Activated T-helper 17 cell treated with anti-CD3 and anti-CD28 coated beads, Interleukin-2, amount 50 U/mL, for 72 hours (primary cell): ENCODE measurements at regions not wholly inside any gene's neighbourhood (a gene's known extent, or its start where the extent isn't known, plus 50 kb on each side); places are given as distances from the start of the nearest gene placed in this dataset.

ENCODE experiments used
- ATAC-seq: fragments of 150-1000 bp; cut with Tn5 transposase; replicated peaks from 2 replicates; pipeline ENCODE4 v1.10.0; 2021; ENCODE audit warnings: mild to moderate bottlenecking, moderate library complexity
- H3K27ac Mint-ChIP-seq: one replicate; pipeline ENCODE4 v1.8.0; 2022; ENCODE audit warnings: mixed read lengths
- H3K27me3 Mint-ChIP-seq: one replicate; pipeline ENCODE4 v1.8.0; 2022; ENCODE audit warnings: mixed read lengths
- H3K36me3 Mint-ChIP-seq: one replicate; pipeline ENCODE4 v1.8.0; 2022; ENCODE audit warnings: low read depth, mild to moderate bottlenecking, mixed read lengths
- H3K4me1 Mint-ChIP-seq: one replicate; pipeline ENCODE4 v1.8.0; 2022; ENCODE audit warnings: mixed read lengths
- H3K4me3 Mint-ChIP-seq: one replicate; pipeline ENCODE4 v1.8.0; 2022; ENCODE audit warnings: mild to moderate bottlenecking, mixed read lengths
- H3K9me3 Mint-ChIP-seq: one replicate; pipeline ENCODE4 v1.8.0; 2022; ENCODE audit warnings: mixed read lengths

- H3K27ac Mint-ChIP-seq: no peak overlapping the region
- no peak for ATAC-seq
- no peaks in the 10 kb centered on the region for H3K9me3 Mint-ChIP-seq
- no peak overlapping the region for H3K4me3 Mint-ChIP-seq
- H3K4me1 Mint-ChIP-seq: no peaks in the 10 kb centered on the region
- H3K27me3 Mint-ChIP-seq: peaks cover 12% of the 10 kb centered on the region
- no peaks in the 10 kb centered on the region for H3K36me3 Mint-ChIP-seq
Observed at GRCh38 chr16:82460766-82461165, 166.0 kb upstream of the CDH13 start.

- H3K27ac Mint-ChIP-seq: no peak overlapping the region
- H3K9me3 Mint-ChIP-seq: no peaks in the 10 kb centered on the region
- H3K4me3 Mint-ChIP-seq: no peak overlapping the region
- no peak for ATAC-seq
- no peaks in the 10 kb centered on the region for H3K4me1 Mint-ChIP-seq
- H3K27me3 Mint-ChIP-seq: peaks cover 9% of the 10 kb centered on the region
- H3K36me3 Mint-ChIP-seq: no peaks in the 10 kb centered on the region
Observed at GRCh38 chr16:82459580-82460256, 167.1 kb upstream of the CDH13 start.

- H3K9me3 Mint-ChIP-seq: no peaks in the 10 kb centered on the region
- H3K36me3 Mint-ChIP-seq: no peaks in the 10 kb centered on the region
- peaks cover 9% of the 10 kb centered on the region for H3K27me3 Mint-ChIP-seq
- H3K27ac Mint-ChIP-seq: no peak overlapping the region
- peak; percentile 61 for ATAC-seq
- H3K4me1 Mint-ChIP-seq: no peaks in the 10 kb centered on the region
- no peak overlapping the region for H3K4me3 Mint-ChIP-seq
Observed at GRCh38 chr16:82456683-82457082, 170.1 kb upstream of the CDH13 start.

DNA sequence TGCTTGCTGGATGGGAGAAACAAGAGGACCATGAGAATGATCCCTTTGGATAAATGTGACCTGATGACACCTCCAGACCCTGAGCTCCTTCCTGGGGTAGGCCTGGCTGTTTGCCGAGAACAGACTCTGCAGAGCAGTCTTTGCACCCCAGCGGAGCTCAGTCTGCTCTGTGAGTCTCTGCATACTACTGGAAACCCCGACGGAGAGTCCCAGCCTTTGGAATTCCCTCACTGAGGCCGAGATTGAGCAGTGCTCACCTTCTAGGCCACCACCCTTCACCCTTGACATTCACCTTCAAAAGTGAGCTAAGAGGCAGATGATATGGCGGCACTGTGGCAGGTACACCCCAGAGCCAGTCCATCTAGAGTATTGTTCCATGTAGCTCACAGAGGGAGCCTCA, 172.2 kb upstream of the CDH13 start:
- ATAC-seq: no peak
- Mint-ChIP-seq H3K9me3 (no peaks in the 10 kb centered on the region), H3K27me3 (peaks cover 9% of the 10 kb centered on the region), H3K4me1 (no peaks in the 10 kb centered on the region), H3K27ac (no peak overlapping the region), H3K36me3 (no peaks in the 10 kb centered on the region), H3K4me3 (no peak overlapping the region)

- no peak overlapping the region for H3K4me3 Mint-ChIP-seq
- H3K27ac Mint-ChIP-seq: no peak overlapping the region
- H3K4me1 Mint-ChIP-seq: no peaks in the 10 kb centered on the region
- peaks cover 9% of the 10 kb centered on the region for H3K27me3 Mint-ChIP-seq
- H3K36me3 Mint-ChIP-seq: no peaks in the 10 kb centered on the region
- no peaks in the 10 kb centered on the region for H3K9me3 Mint-ChIP-seq
- no peak for ATAC-seq
Observed at GRCh38 chr16:82454152-82454551, 172.6 kb upstream of the CDH13 start.

DNA sequence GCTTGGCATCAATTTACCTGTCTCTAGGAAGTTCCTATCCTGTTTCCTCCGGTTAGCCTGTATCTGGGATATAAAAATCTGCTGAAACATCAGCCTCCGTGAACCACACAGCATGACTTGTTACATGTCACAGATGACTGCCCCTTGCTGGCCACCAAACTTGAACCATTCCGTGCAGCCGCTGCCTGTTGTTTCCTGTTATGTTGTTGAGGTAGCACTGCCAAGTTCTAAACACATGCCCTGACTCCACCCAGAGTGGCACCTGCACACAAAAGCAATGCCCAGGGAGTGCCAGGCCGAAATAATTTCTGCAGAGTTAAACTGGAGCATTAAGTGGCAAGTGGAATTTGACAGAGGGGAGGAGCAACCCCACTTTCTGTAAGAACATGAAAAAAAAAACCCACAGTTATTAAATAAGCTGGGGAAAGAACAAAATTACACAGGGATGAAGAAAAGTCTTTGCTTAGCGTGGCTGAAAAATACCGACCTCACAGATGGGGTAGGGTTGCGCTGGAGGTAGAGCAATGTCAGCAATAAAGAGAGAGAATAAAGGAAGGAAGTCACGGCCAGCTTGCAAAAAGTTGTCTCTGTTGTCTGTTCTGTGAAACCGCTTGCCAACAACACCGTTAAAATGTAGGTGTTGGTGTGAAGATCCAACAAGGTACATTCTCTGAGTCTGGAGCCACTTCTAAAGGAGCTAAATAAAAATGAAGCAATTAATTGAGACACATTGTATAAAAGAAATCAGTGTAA, 174.6 kb upstream of the CDH13 start:
- Mint-ChIP-seq H3K4me3 (no peak overlapping the region), H3K27ac (no peak overlapping the region), H3K27me3 (peaks cover 5% of the 10 kb centered on the region), H3K4me1 (no peaks in the 10 kb centered on the region), H3K36me3 (no peaks in the 10 kb centered on the region), H3K9me3 (no peaks in the 10 kb centered on the region)
- no peak for ATAC-seq

DNA sequence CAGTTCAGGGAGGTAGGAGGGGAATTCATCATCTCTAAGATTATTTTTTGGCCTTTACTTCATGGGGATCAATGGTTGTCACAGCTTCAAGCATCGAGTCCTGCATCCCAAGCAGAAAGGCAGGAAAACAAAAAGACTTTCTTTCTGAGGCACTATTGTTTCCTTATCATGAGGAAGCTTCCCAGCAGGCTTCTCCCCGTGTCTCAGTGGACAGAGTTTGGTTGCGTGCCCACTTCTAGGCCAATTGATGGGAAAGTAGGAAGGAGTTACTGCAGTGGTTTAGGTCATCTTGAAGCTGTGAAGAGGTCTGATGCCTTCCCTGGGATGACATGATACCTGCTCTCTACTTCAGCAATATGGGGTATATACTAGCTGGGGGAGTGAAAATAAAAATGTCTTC, 175.3 kb upstream of the CDH13 start:
- peaks cover 1% of the 10 kb centered on the region for H3K27me3 Mint-ChIP-seq
- no peaks in the 10 kb centered on the region for H3K4me1 Mint-ChIP-seq
- H3K4me3 Mint-ChIP-seq: no peak overlapping the region
- ATAC-seq: no peak
- no peaks in the 10 kb centered on the region for H3K9me3 Mint-ChIP-seq
- H3K36me3 Mint-ChIP-seq: no peaks in the 10 kb centered on the region
- H3K27ac Mint-ChIP-seq: no peak overlapping the region

DNA sequence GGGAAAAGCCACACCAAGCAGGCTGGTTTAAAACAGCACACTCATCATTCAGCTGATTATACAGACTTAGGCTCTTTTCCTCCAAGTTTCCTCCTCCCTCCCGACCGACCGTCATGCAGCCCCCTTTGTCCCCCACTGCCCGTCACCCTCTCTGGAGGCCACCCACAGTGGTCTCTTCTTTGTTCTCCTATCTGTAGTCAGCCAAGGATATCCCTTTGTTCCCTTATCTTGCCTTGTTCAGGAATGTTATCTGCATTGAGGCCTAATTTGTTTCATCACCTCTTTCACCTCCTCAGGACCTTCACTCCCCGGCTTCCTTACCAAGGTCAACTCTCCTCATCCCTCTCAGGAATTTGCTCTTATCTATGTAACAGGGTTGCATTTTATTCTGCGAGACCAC, 186.4 kb upstream of the CDH13 start:
- no peaks in the 10 kb centered on the region for H3K4me1 Mint-ChIP-seq
- H3K36me3 Mint-ChIP-seq: no peaks in the 10 kb centered on the region
- no peaks in the 10 kb centered on the region for H3K9me3 Mint-ChIP-seq
- peaks cover 32% of the 10 kb centered on the region for H3K27me3 Mint-ChIP-seq
- H3K27ac Mint-ChIP-seq: no peak overlapping the region
- no peak for ATAC-seq
- no peak overlapping the region for H3K4me3 Mint-ChIP-seq

GRCh38 chr16:82439678-82440293, 187.0 kb upstream of the CDH13 start:
- Mint-ChIP-seq H3K27me3 (peaks cover 32% of the 10 kb centered on the region), H3K9me3 (no peaks in the 10 kb centered on the region), H3K4me3 (no peak overlapping the region), H3K27ac (no peak overlapping the region), H3K4me1 (no peaks in the 10 kb centered on the region), H3K36me3 (no peaks in the 10 kb centered on the region)
- no peak for ATAC-seq

GRCh38 chr16:82433042-82433441, 193.7 kb upstream of the CDH13 start:
- Mint-ChIP-seq H3K4me1 (no peaks in the 10 kb centered on the region), H3K4me3 (no peak overlapping the region), H3K27me3 (peaks cover 24% of the 10 kb centered on the region), H3K9me3 (no peaks in the 10 kb centered on the region), H3K36me3 (no peaks in the 10 kb centered on the region), H3K27ac (no peak overlapping the region)
- no peak for ATAC-seq

DNA sequence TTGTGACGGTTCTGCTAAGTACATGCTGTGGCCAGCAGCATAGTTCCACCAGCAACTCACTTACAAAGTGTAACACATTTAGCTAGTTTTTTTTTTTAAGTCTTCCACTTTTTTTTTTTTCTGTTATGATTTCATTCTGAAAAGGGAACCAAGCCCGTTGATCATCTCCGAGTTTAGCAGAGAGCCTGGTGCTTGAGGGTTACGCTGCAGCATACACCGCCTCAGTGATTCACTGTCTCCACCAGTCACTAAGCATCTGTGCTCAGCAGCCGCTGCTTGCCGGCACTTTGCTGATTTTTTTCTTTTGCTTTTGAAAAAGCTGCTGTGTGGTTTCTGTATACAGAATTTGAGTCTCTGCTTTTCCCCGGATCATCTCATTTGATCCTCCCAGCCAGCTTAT, 194.5 kb upstream of the CDH13 start:
- H3K36me3 Mint-ChIP-seq: no peaks in the 10 kb centered on the region
- no peaks in the 10 kb centered on the region for H3K4me1 Mint-ChIP-seq
- no peak overlapping the region for H3K4me3 Mint-ChIP-seq
- no peaks in the 10 kb centered on the region for H3K9me3 Mint-ChIP-seq
- peaks cover 24% of the 10 kb centered on the region for H3K27me3 Mint-ChIP-seq
- H3K27ac Mint-ChIP-seq: no peak overlapping the region
- ATAC-seq: no peak

GRCh38 chr16:82425661-82426060, 201.1 kb upstream of the CDH13 start:
- no peaks in the 10 kb centered on the region for H3K9me3 Mint-ChIP-seq
- H3K27me3 Mint-ChIP-seq: peaks cover 30% of the 10 kb centered on the region
- H3K4me3 Mint-ChIP-seq: no peak overlapping the region
- H3K36me3 Mint-ChIP-seq: no peaks in the 10 kb centered on the region
- no peak overlapping the region for H3K27ac Mint-ChIP-seq
- no peak for ATAC-seq
- no peaks in the 10 kb centered on the region for H3K4me1 Mint-ChIP-seq

DNA sequence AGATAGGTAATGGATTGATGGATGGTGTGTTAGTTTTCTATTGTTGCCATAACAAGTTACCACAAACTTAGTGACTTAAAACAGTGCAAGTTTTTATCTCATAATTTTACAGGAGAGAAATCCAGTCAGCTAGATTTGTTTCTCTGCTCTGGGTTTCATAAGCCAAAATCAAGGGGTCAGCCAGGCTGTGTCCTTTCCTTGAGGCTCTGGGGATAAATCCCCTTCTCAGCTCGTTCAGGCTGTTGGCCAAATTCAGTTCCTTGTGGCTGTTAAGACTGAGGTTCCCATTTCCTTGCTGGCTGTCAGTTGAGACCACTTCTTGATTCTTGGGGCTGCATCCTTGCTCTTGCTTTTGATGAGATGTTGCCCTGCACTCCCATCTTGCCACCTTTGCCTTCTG, 204.9 kb upstream of the CDH13 start:
- Mint-ChIP-seq H3K27ac (no peak overlapping the region), H3K27me3 (peaks cover 21% of the 10 kb centered on the region), H3K4me1 (no peaks in the 10 kb centered on the region), H3K4me3 (no peak overlapping the region), H3K9me3 (no peaks in the 10 kb centered on the region), H3K36me3 (no peaks in the 10 kb centered on the region)
- no peak for ATAC-seq

- Mint-ChIP-seq H3K36me3 (no peaks in the 10 kb centered on the region), H3K27me3 (peaks cover 16% of the 10 kb centered on the region), H3K27ac (no peak overlapping the region), H3K9me3 (no peaks in the 10 kb centered on the region), H3K4me1 (no peaks in the 10 kb centered on the region), H3K4me3 (no peak overlapping the region)
- ATAC-seq: no peak
Observed at GRCh38 chr16:82419332-82419731, 207.4 kb upstream of the CDH13 start.

DNA sequence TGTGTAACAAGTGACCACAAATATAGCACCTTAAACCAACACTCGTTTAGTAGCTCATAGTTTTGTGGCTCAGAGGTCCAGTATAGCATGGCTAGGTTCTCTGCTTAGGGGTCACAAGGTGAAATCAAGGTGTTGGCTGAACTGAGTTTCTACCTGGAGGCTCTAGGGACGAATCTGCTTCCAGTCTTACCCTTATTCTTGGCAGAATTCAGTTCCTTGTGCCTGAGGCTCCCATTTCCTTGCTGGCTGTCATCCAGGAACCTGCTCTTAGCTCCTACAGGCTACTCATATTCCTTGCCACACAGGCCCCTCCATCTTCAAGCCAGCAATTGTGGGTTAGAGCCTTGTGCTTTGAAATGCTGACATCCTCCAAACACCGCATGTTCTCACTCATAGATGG, 212.3 kb upstream of the CDH13 start:
- H3K27me3 Mint-ChIP-seq: peaks cover 13% of the 10 kb centered on the region
- no peaks in the 10 kb centered on the region for H3K36me3 Mint-ChIP-seq
- H3K4me3 Mint-ChIP-seq: no peak overlapping the region
- no peaks in the 10 kb centered on the region for H3K4me1 Mint-ChIP-seq
- no peak for ATAC-seq
- no peak overlapping the region for H3K27ac Mint-ChIP-seq
- no peaks in the 10 kb centered on the region for H3K9me3 Mint-ChIP-seq
